Keratinocyte (primary cell): ENCODE measurements at regions not wholly inside any gene's neighbourhood (a gene's known extent, or its start where the extent isn't known, plus 50 kb on each side); places are given as distances from the start of the nearest gene placed in this dataset.

Experiments used
- DNase-seq: peaks from one replicate; pipeline ENCODE4 v3.0.0-alpha.2; 2011; ENCODE audit warnings: low read depth, missing footprints, low spot score
- FAIRE-seq: peaks from 2 replicates; lab custom pipeline; 2011; peaks lifted over from hg19 to GRCh38; lab: Jason Lieb, UNC
- H2AFZ ChIP-seq: 2 replicates; pipeline ENCODE4 v1.6.0; 2012; ENCODE audit warnings: low read length, control low read depth, inconsistent platforms; ENCODE audit not compliant: control insufficient read depth
- H3K27ac ChIP-seq: 2 replicates; pipeline ENCODE4 v1.5.1; 2011; ENCODE audit warnings: low read length; ENCODE audit not compliant: control insufficient read depth, insufficient read depth
- H3K27me3 ChIP-seq: 3 replicates; pipeline ENCODE4 v1.6.0; 2011; ENCODE audit warnings: low read length; ENCODE audit not compliant: control insufficient read depth, insufficient read depth; ENCODE audit errors: extremely low read depth
- H3K36me3 ChIP-seq, 2 experiments: 2 replicates in 1 of 2; 3 replicates in 1 of 2; pipeline ENCODE4 v1.5.1; 2011; ENCODE audit warnings: low read length in 2 of 2, mild to moderate bottlenecking in 1 of 2; ENCODE audit not compliant: control insufficient read depth in 2 of 2, insufficient read depth in 2 of 2; ENCODE audit errors: extremely low read depth in 1 of 2
- H3K4me1 ChIP-seq: 3 replicates; pipeline ENCODE4 v1.5.1; 2011; ENCODE audit warnings: low read length; ENCODE audit not compliant: control insufficient read depth, insufficient read depth; ENCODE audit errors: extremely low read depth
- H3K4me2 ChIP-seq: 3 replicates; pipeline ENCODE4 v1.6.0; 2011; ENCODE audit warnings: low read depth, low read length; ENCODE audit not compliant: control insufficient read depth, insufficient read depth; ENCODE audit errors: extremely low read depth
- H3K4me3 ChIP-seq, 3 experiments: fragments of 200-600 bp in 1 of 3; sonication (generic) in 1 of 3; 2 replicates in 2 of 3; 3 replicates in 1 of 3; pipeline ENCODE4 v1.5.1; 2011 to 2016; ENCODE audit warnings: low read length in 3 of 3, mild to moderate bottlenecking in 3 of 3, control low read depth in 2 of 3, inconsistent platforms in 1 of 3, low read depth in 1 of 3, mixed read lengths in 1 of 3, mixed run types in 1 of 3, moderate library complexity in 1 of 3; ENCODE audit not compliant: control insufficient read depth in 2 of 3, insufficient read depth in 2 of 3; ENCODE audit errors: extremely low read depth in 1 of 3
- H3K79me2 ChIP-seq: 2 replicates; pipeline ENCODE4 v1.6.0; 2012; ENCODE audit warnings: low read length; ENCODE audit not compliant: control insufficient read depth, insufficient read depth
- H3K9ac ChIP-seq: 3 replicates; pipeline ENCODE4 v1.6.0; 2011; ENCODE audit warnings: low read length; ENCODE audit not compliant: control insufficient read depth, insufficient read depth; ENCODE audit errors: extremely low read depth
- H3K9me1 ChIP-seq: 3 replicates; pipeline ENCODE4 v1.6.0; 2011; ENCODE audit warnings: low read length; ENCODE audit not compliant: control insufficient read depth, insufficient read depth; ENCODE audit errors: extremely low read depth
- H3K9me3 ChIP-seq: 2 replicates; pipeline ENCODE4 v1.5.1; 2012; ENCODE audit warnings: low read depth, low read length; ENCODE audit not compliant: control insufficient read depth
- H4K20me1 ChIP-seq: 3 replicates; pipeline ENCODE4 v1.6.0; 2011; ENCODE audit warnings: low read length; ENCODE audit not compliant: control insufficient read depth, insufficient read depth; ENCODE audit errors: extremely low read depth
- EZH2 ChIP-seq: IDR thresholded peaks from one replicate; pipeline ENCODE4 v1.6.1; 2012; ENCODE audit warnings: inconsistent platforms, mild to moderate bottlenecking, low read length, moderate library complexity
- dilution Hi-C: fragments of 300-500 bp; cut with MboI; formaldehyde crosslinking; loops from one replicate; pipeline ENCODE4 v1.7.0; 2020; ENCODE audit warnings: low sequenced_read_pairs; ENCODE audit not compliant: extremely low pct_ligation_motif_present
- TF ChIP-seq, protein P1 (sequence below), 3 experiments: IDR thresholded peaks in 1 of 3; conservative IDR thresholded peaks in 1 of 3; optimal IDR thresholded peaks in 1 of 3; 2 replicates in 2 of 3; 3 replicates in 1 of 3; pipeline versions ENCODE3 to v1.5.1; 2011; ENCODE audit warnings: low read length in 3 of 3, mild to moderate bottlenecking in 3 of 3, moderate library complexity in 2 of 3, control low read depth in 1 of 3, inconsistent platforms in 1 of 3; ENCODE audit not compliant: insufficient read depth in 2 of 3; ENCODE audit errors: extremely low read depth in 1 of 3

DNA sequence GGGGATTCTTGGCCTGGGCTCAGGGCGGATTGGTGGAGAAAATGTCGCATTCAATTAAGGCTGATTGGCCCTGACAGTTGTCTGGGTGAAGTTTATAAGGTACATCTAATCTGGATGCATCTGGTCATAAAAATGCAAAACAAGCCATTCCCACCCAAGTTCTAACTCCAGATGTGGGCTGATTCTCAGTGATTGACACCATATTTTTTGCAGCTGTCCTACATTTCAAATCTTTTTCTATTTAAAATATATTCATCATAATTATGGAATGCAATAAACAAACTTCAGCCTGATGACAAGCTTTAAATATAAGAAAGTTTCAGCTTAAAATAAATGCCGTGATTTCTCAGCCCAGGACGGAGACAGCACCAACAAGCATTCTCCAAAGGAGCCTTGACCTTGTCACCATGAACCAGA, 146.4 kb upstream of the SMIM23 start:
- FAIRE-seq = no peak

DNA sequence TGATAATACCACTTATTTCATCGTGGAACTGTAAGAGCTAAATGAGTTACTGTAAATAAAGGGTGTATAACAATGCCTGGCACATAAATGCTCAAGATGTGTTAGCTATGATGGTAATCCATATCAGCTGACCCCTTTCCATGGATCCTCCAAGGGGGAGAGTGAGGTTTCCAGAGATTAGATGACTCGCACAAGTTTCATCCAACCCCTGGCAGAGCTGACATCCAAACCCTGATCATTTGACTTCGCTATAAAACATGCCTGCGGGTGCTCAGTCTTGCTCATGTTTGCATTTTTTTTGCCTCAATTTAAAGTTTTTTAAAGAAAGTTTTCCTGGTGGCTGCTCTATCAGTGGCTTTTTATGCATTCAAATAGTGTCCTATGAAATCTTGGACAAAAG, 145.7 kb upstream of the SMIM23 start:
- Histone ChIP-seq H3K27ac (no peak overlapping the region), H2AFZ (no peak overlapping the region), H3K36me3 (no peaks in the 10 kb centered on the region), H3K9ac (no peak overlapping the region), H3K79me2 (no peaks in the 10 kb centered on the region), H3K27me3 (peaks cover 8% of the 10 kb centered on the region), H3K4me3 (no peak overlapping the region), H3K9me1 (no peaks in the 10 kb centered on the region), H4K20me1 (no peaks in the 10 kb centered on the region), H3K9me3 (no peaks in the 10 kb centered on the region), H3K4me1 (no peaks in the 10 kb centered on the region), H3K4me2 (no peak overlapping the region)
- no peak for TF ChIP-seq EZH2
- TF ChIP-seq, protein P1, sequence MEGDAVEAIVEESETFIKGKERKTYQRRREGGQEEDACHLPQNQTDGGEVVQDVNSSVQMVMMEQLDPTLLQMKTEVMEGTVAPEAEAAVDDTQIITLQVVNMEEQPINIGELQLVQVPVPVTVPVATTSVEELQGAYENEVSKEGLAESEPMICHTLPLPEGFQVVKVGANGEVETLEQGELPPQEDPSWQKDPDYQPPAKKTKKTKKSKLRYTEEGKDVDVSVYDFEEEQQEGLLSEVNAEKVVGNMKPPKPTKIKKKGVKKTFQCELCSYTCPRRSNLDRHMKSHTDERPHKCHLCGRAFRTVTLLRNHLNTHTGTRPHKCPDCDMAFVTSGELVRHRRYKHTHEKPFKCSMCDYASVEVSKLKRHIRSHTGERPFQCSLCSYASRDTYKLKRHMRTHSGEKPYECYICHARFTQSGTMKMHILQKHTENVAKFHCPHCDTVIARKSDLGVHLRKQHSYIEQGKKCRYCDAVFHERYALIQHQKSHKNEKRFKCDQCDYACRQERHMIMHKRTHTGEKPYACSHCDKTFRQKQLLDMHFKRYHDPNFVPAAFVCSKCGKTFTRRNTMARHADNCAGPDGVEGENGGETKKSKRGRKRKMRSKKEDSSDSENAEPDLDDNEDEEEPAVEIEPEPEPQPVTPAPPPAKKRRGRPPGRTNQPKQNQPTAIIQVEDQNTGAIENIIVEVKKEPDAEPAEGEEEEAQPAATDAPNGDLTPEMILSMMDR (optimal IDR thresholded peaks at IDR 0.05 in 1 of 3, IDR thresholded peaks at IDR 0.05 in 1 of 3, conservative IDR thresholded peaks at IDR 0.05 in 1 of 3; ENCODE audit: extremely low read depth in 1 of 3, insufficient read depth in 2 of 3, low read length in 3 of 3) = no peak
- no peak for FAIRE-seq
- dilution Hi-C loops = no loop called here
- DNase-seq = no peak

More for the DNA sequence above, 146.4 kb upstream of the SMIM23 start:
- no peaks in the 10 kb centered on the region for H3K9me1 ChIP-seq
- no peak overlapping the region for H3K4me3 ChIP-seq
- no peaks in the 10 kb centered on the region for H3K4me1 ChIP-seq
- no peaks in the 10 kb centered on the region for H3K79me2 ChIP-seq
- no peak overlapping the region for H3K4me2 ChIP-seq
- dilution Hi-C loops = no loop called here
- TF ChIP-seq EZH2 = no peak
- TF ChIP-seq, protein P1 (optimal IDR thresholded peaks at IDR 0.05 in 1 of 3, IDR thresholded peaks at IDR 0.05 in 1 of 3, conservative IDR thresholded peaks at IDR 0.05 in 1 of 3; ENCODE audit: extremely low read depth in 1 of 3, insufficient read depth in 2 of 3, low read length in 3 of 3) = no peak
- H2AFZ ChIP-seq = no peak overlapping the region
- peaks cover 8% of the 10 kb centered on the region for H3K27me3 ChIP-seq
- DNase-seq = no peak
- no peak overlapping the region for H3K27ac ChIP-seq
- H3K9me3 ChIP-seq = no peaks in the 10 kb centered on the region
- no peaks in the 10 kb centered on the region for H4K20me1 ChIP-seq
- H3K36me3 ChIP-seq = no peaks in the 10 kb centered on the region
- no peak overlapping the region for H3K9ac ChIP-seq
